IPS-18a (cell line): ENCODE measurements at regions not wholly inside any gene's neighbourhood (a gene's known extent, or its start where the extent isn't known, plus 50 kb on each side); places are given as distances from the start of the nearest gene placed in this dataset.

ENCODE experiments used
- H3K27ac ChIP-seq: one replicate; pipeline ENCODE4 v1.5.1; 2013; ENCODE audit warnings: low read length
- H3K27me3 ChIP-seq: one replicate; pipeline ENCODE4 v1.6.1; 2013; ENCODE audit warnings: mild to moderate bottlenecking, low read length; ENCODE audit not compliant: control insufficient read depth, insufficient read depth
- H3K36me3 ChIP-seq: one replicate; pipeline ENCODE4 v1.6.1; 2013; ENCODE audit warnings: low read depth, low read length; ENCODE audit not compliant: control insufficient read depth
- H3K4me1 ChIP-seq: one replicate; pipeline ENCODE4 v1.6.1; 2013; ENCODE audit warnings: low read depth, low read length; ENCODE audit not compliant: control insufficient read depth
- H3K4me3 ChIP-seq: one replicate; pipeline ENCODE4 v1.5.1; 2013; ENCODE audit warnings: low read length
- H3K9ac ChIP-seq: one replicate; pipeline ENCODE4 v1.6.1; 2013; ENCODE audit warnings: mild to moderate bottlenecking, low read length, moderate library complexity
- H3K9me3 ChIP-seq: one replicate; pipeline ENCODE4 v1.6.1; 2013; ENCODE audit warnings: low read depth, low read length; ENCODE audit not compliant: control insufficient read depth

DNA sequence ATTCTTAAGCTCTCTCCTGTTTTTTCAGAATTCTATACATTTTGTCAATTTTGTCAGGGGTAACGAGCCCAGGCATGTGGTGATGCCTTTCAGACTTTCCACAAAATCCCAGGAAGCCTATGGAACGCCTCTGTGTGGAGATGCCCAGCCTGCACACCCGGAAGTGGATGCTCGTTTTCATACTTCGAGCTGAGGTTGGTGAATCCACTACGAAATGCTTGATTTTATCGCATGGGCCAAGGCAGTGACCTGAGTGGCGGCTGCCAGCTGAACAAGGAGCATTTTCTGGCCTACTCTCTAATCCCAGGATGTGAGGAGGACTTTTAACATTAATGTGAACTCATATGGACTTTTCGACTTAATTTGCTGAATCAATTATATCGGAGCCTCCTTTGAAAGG lies 426.7 kb upstream of the B3GAT1 start:
- no peaks in the 10 kb centered on the region for H3K27me3 ChIP-seq
- H3K4me1 ChIP-seq: no peaks in the 10 kb centered on the region
- no peaks in the 10 kb centered on the region for H3K9me3 ChIP-seq
- H3K27ac ChIP-seq: no peak overlapping the region
- H3K4me3 ChIP-seq: no peak overlapping the region
- H3K9ac ChIP-seq: no peak overlapping the region
- H3K36me3 ChIP-seq: no peaks in the 10 kb centered on the region

DNA sequence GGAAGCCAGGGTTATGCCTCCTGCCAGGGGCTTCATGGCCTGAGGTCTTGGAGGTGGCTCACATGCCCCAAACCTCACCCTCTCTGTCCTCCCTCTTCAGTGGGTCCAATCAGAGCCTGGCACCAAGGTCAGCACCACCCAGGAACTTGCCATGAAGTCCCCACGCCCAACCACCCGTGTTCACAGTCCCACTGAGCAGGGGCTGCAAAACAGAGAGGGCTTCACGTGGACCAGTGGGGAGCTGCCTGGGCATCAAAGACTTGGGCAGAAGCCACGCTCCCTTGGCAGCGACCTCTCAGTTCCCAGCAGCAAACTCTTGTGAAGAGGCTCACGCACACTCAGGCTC lies 425.8 kb upstream of the B3GAT1 start:
- H3K27me3 ChIP-seq: no peaks in the 10 kb centered on the region
- no peaks in the 10 kb centered on the region for H3K4me1 ChIP-seq
- no peaks in the 10 kb centered on the region for H3K9me3 ChIP-seq
- no peak overlapping the region for H3K27ac ChIP-seq
- no peak overlapping the region for H3K4me3 ChIP-seq
- no peak overlapping the region for H3K9ac ChIP-seq
- no peaks in the 10 kb centered on the region for H3K36me3 ChIP-seq

DNA sequence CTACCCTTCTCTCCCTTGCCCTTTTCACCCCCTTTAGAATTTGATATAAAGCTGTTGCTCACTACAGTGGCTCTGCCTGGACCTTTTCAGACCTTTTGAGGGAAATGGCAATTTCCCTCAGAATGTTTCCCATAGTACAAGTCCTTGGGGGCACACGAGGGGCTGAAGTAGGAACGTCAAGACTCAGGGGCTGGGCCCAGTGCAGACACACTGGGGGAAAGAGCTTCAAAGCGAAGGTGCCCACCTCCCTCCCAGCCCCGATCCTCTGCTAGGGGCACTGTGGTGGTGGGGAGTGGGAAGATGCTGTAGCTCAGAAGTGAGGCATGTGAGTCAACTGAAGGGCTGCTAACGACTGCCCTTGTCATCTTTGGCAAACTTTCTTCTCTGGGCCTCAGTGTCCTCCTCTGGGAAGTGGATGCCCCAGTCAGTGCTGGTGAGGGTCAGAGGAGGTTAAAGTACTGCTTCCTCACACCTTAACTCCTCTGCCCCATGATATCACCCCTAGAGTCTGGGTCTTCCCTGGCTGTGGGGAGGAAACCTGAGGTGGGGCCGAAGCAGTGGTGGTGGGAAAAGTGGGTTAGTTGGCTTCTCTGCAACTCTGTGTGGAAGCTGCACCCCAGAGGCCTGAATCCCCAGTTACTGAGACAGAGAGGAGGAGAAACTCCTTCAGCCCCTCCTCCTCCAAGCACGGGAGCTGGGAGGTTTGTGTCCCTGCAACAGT lies 425.3 kb upstream of the B3GAT1 start:
- no peak overlapping the region for H3K9ac ChIP-seq

DNA sequence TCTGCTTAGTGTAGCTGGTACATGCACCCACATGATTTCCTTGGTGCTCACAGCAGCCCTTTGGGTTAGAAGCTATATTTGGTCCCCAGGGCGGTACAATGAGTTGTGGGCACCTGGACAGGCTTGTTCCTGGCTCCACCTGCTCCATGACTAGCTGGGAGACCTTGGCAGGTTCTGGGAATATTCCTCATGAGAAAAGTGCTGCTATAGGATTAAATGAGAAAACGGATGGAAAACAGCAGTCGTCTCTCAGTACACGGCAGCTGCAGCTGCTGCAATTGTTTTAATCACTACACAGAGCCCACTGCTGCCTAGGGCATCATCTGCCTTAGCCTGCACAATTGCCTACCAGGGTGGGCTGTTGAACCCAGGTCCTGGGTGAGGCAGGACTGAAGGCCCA lies 424.5 kb upstream of the B3GAT1 start:
- Histone ChIP-seq H3K27me3 (no peaks in the 10 kb centered on the region), H3K36me3 (no peaks in the 10 kb centered on the region), H3K9ac (no peak overlapping the region), H3K4me3 (no peak overlapping the region), H3K4me1 (no peaks in the 10 kb centered on the region), H3K27ac (no peak overlapping the region), H3K9me3 (no peaks in the 10 kb centered on the region)

More for the DNA sequence above, 425.3 kb upstream of the B3GAT1 start:
- Histone ChIP-seq H3K4me3 (no peak overlapping the region), H3K27ac (no peak overlapping the region), H3K4me1 (no peaks in the 10 kb centered on the region), H3K9me3 (no peaks in the 10 kb centered on the region), H3K27me3 (no peaks in the 10 kb centered on the region), H3K36me3 (no peaks in the 10 kb centered on the region)

DNA sequence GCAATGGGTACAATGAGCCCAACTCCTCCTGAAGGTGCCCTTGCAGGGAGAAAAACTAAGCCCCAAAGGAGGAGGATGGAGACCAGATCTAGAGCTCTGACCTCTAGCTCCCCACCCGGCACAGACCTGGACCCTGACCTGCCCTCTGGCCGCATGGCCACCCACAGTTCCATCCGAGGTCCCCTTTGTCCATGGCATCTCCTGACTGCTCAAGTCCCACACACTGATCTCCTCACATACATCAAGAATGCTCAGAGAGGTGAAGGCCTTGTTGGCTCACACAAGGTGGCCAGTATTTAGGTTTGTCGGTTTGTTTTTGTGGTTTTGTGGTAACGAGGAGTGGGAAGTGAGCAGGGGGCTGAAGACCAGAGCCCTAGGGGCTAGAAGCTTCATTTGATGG lies 423.5 kb upstream of the B3GAT1 start:
- Histone ChIP-seq H3K9me3 (no peaks in the 10 kb centered on the region), H3K27ac (no peak overlapping the region), H3K4me1 (no peaks in the 10 kb centered on the region), H3K27me3 (no peaks in the 10 kb centered on the region), H3K36me3 (no peaks in the 10 kb centered on the region), H3K9ac (no peak overlapping the region), H3K4me3 (no peak overlapping the region)

DNA sequence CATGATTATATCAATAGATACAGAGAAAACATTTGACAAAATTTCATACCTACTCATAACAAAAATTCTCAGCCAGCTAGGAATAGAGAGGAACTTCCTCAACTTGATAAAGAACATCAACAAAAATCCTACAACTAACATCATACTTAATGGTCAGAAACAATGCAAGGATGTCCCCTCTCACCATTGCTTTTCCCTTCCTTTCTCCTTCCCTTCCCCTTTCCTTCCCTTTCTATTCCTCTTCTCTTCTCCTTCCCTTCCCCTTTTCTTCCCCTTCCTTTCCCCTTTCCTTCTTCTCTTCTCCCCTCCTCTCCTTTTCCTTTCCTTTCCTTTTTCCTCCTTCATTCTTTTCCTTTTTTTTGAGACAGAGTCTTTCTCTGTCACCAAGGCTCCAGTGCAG lies 418.3 kb upstream of the B3GAT1 start:
- H3K9ac ChIP-seq: no peak overlapping the region
- H3K36me3 ChIP-seq: no peaks in the 10 kb centered on the region
- no peaks in the 10 kb centered on the region for H3K27me3 ChIP-seq
- no peak overlapping the region for H3K27ac ChIP-seq
- no peaks in the 10 kb centered on the region for H3K9me3 ChIP-seq
- no peak overlapping the region for H3K4me3 ChIP-seq
- H3K4me1 ChIP-seq: no peaks in the 10 kb centered on the region

DNA sequence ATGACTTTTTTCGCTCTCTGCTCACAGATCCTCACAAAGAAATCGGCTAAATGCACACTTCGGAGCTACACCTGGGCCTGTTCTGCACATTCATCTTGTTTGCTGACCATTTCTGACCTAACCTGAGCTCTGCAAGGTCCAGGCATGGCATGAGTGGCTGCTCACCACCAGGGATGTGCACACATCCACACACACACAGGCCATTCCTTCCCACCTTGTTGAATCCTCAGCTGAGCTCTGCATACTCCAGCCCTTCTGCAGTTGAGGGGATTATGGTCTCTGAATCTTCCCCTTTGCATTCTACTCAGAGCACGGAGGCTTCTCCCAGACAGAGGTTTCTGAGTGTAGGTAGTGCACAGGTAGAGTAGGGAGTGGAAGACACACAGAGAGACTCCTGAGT lies 411.9 kb upstream of the B3GAT1 start:
- no peaks in the 10 kb centered on the region for H3K36me3 ChIP-seq
- H3K4me3 ChIP-seq: no peak overlapping the region
- peaks cover 4% of the 10 kb centered on the region for H3K4me1 ChIP-seq
- no peak overlapping the region for H3K9ac ChIP-seq
- H3K9me3 ChIP-seq: no peaks in the 10 kb centered on the region
- H3K27ac ChIP-seq: no peak overlapping the region
- H3K27me3 ChIP-seq: no peaks in the 10 kb centered on the region

DNA sequence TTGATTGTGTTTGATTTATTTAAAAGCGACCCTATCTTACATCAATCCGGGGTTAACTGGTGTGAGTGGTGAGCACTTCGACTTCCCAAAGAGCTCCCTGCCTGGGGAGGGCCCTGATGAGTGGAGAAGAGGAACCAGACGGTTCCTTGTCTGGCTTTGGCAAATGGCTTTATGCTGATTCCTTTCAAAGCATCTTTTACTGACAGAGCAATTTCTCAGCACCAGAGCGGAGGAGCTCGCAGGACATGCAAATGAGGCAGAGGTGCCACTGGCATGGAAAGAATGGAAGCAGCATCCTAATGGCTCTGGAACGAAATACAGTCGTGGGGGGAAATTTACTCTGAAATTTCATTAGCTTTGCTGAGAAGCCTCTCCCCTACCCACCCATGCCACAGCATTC lies 410.9 kb upstream of the B3GAT1 start:
- H3K27ac ChIP-seq: no peak overlapping the region
- no peaks in the 10 kb centered on the region for H3K9me3 ChIP-seq
- no peaks in the 10 kb centered on the region for H3K36me3 ChIP-seq
- H3K4me3 ChIP-seq: no peak overlapping the region
- peaks cover 4% of the 10 kb centered on the region for H3K4me1 ChIP-seq
- no peaks in the 10 kb centered on the region for H3K27me3 ChIP-seq
- no peak overlapping the region for H3K9ac ChIP-seq

DNA sequence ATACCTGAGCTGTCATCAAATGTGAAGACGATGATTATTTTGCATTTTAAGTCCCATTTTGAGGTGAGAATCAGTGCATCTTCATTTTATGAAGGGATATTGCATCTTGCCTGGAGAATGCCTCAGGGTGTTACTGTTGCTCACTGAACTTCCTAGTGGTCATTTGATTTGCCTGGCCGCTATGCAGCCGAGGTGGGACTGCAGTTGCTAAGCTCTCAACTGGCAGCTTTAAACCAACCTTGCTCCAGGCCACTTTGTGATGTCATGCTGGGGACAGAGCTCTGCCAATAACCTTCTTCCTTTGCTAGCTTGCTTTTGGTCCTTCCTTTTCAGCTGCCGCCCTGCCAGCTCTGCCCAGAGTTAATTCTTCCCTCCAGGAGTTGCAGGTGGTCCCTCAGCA lies 409.4 kb upstream of the B3GAT1 start:
- no peak overlapping the region for H3K4me3 ChIP-seq
- peaks cover 4% of the 10 kb centered on the region for H3K4me1 ChIP-seq
- no peaks in the 10 kb centered on the region for H3K36me3 ChIP-seq
- no peak overlapping the region for H3K9ac ChIP-seq
- no peak overlapping the region for H3K27ac ChIP-seq
- H3K9me3 ChIP-seq: no peaks in the 10 kb centered on the region
- H3K27me3 ChIP-seq: no peaks in the 10 kb centered on the region

DNA sequence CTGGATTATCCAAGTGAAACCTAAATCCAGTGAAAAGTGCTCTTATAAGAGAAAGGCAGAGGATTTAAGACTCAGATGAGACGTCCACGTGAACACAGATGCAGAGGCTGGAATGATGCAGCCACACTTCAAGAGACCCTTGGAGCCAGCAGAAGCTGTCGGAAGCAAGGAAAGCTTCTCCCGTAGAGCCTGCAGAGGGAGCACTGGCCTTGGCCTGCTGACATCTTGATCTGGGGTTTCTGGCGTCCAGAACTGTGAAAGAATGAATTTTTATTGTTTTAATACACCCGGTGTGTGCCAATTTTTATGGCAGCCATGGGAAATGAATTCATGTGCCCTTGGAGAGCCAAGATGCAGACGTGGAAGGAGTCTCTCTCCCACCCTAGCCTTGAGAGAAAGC lies 407.0 kb upstream of the B3GAT1 start:
- H3K27me3 ChIP-seq: no peaks in the 10 kb centered on the region
- H3K9me3 ChIP-seq: no peaks in the 10 kb centered on the region
- H3K4me1 ChIP-seq: peaks cover 4% of the 10 kb centered on the region
- H3K9ac ChIP-seq: no peak overlapping the region
- H3K4me3 ChIP-seq: no peak overlapping the region
- no peaks in the 10 kb centered on the region for H3K36me3 ChIP-seq
- H3K27ac ChIP-seq: no peak overlapping the region

DNA sequence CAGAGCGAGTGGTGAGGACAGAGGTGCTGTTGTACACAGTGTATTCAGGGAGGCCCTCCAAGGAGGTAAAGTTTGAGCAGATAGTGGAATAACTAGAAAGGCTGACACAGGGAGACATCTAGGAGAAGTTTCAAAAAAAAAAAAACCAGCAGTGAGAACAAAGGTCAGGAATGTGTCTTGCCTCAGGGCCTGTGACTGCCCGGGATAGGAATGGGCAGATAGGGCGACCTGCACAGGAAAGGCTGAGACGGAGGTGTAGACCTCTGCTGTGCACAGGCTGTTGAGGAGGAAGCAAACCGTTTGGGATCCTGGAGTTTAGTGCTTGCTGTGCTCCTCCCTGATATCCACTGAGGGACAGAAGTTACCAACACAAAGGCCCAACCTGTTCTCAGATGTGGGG lies 406.5 kb upstream of the B3GAT1 start:
- Histone ChIP-seq H3K9me3 (no peaks in the 10 kb centered on the region), H3K36me3 (no peaks in the 10 kb centered on the region), H3K4me3 (no peak overlapping the region), H3K4me1 (peaks cover 4% of the 10 kb centered on the region), H3K9ac (no peak overlapping the region), H3K27ac (no peak overlapping the region), H3K27me3 (no peaks in the 10 kb centered on the region)

DNA sequence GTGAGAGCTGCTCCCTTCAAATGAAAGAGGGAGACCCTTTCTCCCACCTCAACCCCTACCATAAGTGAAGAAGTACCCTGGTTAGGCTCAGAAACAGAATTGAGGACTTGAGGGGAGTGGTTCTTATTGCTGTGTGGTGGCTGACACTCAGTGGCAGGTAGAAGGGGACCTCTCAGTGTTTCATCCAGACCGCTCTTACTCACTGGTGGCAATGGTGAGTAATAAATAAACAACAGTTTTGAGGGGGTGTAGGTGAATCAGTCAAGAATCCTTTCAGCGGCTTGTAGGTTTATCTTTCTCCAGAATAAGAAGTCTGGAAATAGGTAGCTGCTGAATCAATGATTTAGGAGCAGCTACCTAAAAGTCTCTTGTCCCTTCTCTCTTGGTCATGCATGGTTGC lies 403.4 kb upstream of the B3GAT1 start:
- H3K27me3 ChIP-seq: no peaks in the 10 kb centered on the region
- H3K9me3 ChIP-seq: no peaks in the 10 kb centered on the region
- no peak overlapping the region for H3K27ac ChIP-seq
- H3K4me1 ChIP-seq: peaks cover 4% of the 10 kb centered on the region
- no peak overlapping the region for H3K4me3 ChIP-seq
- no peaks in the 10 kb centered on the region for H3K36me3 ChIP-seq
- no peak overlapping the region for H3K9ac ChIP-seq
